NCI-H2029 (cell line): ENCODE measurements at regions not wholly inside any gene's neighbourhood (a gene's known extent, or its start where the extent isn't known, plus 50 kb on each side); places are given as distances from the start of the nearest gene placed in this dataset.
"Not testable (repeated sequence)": the region's sequence is repeated elsewhere in the genome, so short reads cannot be mapped to it uniquely, and the experiment has no call there.

Source experiments
- DNase-seq: peaks from one replicate; lab custom pipeline; 2025; lab: John Stamatoyannopoulos, UW

DNA sequence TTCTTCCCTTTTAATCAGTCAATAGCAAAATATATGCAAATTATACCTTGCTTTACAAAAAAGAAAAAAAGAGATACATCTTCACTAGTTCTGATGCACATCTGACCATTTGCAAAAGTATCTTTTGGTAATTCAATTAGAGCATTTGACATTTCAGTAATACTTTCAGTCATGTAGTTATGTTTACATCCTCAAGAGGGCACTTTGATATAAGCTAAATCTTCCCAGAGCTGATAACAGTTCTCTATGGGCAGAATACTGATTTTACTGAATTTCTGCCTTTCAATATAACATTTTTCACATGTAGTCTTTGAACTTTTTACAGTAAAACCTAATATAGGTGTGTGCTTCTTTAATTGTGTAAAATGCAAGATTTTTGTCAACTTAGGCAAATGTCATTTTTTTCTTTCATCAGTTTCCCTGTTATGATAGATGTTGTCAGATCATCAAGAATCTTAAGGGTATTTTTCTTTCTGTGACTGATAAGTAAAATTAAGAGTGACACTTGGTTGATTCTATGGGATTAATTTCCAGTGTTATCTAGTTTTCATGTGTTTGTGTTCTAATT lies 703.5 kb upstream of the SEMA3D start:
- peak; percentile 20 for DNase-seq

- DNase-seq, result no peak
Observed at GRCh38 chr7:85887133-85887532, 700.3 kb upstream of the SEMA3D start.

DNA sequence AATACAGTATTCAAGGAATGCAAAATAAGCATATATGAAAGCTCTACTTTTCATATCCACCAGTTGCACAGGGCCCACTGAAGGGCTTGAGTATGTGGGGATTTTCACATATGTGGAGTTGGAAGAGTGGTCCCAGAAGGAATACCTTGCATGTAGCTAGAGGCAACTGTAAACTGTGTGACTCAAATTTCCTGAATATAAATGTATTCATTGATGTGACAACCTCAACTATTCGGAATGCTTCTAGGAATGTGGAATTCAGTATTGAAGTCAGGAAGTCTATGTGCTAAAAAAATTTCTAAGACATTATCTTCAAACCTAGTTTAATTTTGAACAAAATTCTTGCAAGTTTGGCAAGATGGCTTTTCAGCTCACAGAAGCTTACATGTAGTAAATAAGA lies 695.5 kb upstream of the SEMA3D start:
- DNase-seq, result no peak

DNA sequence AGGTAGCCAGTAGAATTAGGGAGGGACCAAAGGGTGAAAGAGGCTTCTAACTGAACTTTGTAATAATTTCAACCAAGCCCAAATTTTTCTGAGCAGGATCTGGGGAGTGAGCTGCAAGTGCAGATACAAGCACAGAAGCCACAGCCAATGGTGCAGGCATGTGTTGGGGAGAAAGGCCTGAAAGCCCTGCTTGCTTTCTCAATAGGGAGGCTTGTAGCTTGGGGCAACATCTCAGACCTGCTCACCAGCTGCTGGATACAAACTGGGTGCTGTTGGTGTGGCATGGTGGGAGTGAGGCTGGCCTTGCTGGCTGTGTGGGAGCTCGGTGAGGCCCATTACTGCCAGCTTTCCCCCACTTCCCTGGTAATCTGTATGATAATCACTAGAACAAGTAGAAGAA lies 688.5 kb upstream of the SEMA3D start:
- DNase-seq, result no peak

DNA sequence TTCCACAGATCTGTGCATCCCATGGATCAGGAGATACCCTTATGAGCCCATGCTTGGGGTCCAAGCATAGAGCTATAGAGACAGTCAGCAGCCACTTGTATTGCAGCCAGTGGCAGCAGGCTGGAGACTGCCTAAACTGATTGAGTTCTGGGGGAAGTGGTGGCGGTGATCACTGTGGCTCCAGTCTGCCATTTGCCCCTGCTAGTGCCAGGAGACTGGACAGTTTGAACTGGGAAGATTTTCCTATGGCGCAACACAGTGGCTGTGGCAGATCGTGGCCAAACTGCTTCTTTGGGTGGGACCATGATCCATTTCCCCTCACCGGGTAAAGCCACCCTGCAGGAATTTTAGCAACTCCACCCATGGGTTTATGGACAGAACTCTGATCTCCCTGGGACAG lies 679.7 kb upstream of the SEMA3D start:
- DNase-seq, result no peak

DNA sequence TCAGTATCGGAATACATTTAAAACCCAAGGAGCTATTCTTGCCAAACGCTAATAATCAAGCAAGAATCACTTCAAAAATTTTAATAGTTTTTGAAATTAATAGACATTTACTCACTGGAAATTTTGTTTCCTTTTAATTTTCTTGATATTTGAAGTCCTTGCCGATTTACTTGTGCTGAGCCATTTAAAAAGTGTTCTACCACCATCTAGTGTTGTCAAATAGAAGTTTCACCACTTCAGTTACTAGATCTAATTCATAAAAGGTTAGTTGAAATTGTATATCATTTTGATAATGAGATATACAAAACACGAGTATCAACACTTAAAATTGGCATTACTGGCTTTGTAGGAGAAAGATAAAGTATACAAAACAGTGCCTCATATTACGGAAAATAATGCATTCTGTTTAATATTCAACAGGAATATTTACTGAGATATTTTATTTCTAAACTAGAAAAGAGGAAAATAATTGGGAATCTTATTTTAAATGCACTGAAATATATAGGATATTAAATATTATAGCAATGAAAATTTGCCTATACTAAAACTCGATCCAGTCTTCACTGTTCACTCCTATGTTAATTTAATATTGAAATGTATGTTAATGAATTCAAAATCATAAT lies 664.8 kb upstream of the SEMA3D start:
- no peak for DNase-seq

- no peak for DNase-seq
Observed at GRCh38 chr7:85850381-85850780, 663.5 kb upstream of the SEMA3D start.

- DNase-seq, result no peak
Observed at GRCh38 chr7:85840554-85840953, 653.7 kb upstream of the SEMA3D start.

GRCh38 chr7:85833066-85833465 lies 646.2 kb upstream of the SEMA3D start:
- DNase-seq, result no peak

GRCh38 chr7:85830982-85831381 lies 644.1 kb upstream of the SEMA3D start:
- DNase-seq, result no peak

GRCh38 chr7:85829817-85830432 lies 643.1 kb upstream of the SEMA3D start:
- DNase-seq, result no peak

GRCh38 chr7:85829176-85829575 lies 642.3 kb upstream of the SEMA3D start:
- DNase-seq, result no peak

- DNase-seq, result no peak
Observed at GRCh38 chr7:85828614-85829013, 641.8 kb upstream of the SEMA3D start.

- no peak for DNase-seq
Observed at GRCh38 chr7:85823396-85824080, 636.7 kb upstream of the SEMA3D start.

GRCh38 chr7:85821926-85822325 lies 635.1 kb upstream of the SEMA3D start:
- no peak for DNase-seq

GRCh38 chr7:85820702-85821443 lies 634.0 kb upstream of the SEMA3D start:
- no peak for DNase-seq

- DNase-seq, result no peak
Observed at GRCh38 chr7:85815526-85815925, 628.7 kb upstream of the SEMA3D start.

DNA sequence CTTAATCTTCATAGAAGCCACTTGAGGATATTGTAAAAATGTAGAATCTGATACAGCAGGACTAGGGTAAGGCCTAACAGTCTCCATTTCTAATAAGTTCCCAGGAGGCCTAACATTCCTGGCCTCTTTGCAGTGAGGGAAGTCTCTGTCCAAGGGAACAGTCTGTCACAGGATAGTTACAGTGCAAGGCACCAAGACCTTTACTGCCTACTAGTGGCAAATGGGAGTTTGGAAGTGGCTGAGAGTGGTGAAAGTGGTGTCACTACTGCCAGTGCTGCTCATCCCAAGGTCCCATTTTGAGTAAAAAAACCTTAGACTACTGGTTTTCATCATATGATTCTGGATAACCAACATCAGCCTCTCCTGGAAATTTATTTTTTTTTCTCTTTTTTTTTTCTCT lies 619.5 kb upstream of the SEMA3D start:
- no peak for DNase-seq

- no peak for DNase-seq
Observed at GRCh38 chr7:85805656-85806055, 618.8 kb upstream of the SEMA3D start.

DNA sequence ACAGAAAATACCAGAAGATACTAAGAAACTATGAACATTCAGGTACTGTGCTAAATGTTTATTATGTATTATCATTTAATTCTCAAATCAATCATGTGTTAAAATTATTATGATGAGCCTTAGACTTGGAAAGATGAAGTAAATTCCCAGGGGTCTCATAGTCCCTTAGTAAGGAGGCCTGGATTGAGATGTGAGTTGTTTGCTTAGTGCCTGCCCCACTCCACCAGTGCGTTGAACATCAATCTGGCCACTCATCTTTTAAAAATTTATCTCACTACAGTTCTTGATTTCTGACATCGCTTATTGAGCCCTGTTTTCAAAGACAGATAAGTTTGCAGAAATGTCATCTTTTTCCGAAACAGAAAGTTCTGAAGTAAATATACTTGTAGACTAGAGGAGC lies 618.4 kb upstream of the SEMA3D start:
- no peak for DNase-seq

DNA sequence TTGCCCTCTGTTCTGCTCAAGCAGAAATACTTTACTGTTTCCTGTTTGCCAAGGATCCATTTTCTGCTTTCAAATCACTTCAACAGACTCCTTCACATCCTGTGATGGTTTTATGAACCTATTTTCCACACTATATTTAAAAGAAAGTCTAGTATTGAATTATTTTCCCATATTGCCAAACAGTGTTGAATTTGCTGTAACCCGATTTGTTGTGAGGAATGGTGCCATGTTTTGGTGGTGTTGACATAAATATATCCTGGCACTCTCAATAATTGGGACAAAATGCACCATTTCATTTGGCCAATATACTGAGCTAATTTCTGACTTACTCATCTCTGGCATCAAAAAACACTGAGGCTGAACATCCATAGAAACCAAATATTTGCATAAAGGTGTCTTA lies 615.4 kb upstream of the SEMA3D start:
- no peak for DNase-seq

DNA sequence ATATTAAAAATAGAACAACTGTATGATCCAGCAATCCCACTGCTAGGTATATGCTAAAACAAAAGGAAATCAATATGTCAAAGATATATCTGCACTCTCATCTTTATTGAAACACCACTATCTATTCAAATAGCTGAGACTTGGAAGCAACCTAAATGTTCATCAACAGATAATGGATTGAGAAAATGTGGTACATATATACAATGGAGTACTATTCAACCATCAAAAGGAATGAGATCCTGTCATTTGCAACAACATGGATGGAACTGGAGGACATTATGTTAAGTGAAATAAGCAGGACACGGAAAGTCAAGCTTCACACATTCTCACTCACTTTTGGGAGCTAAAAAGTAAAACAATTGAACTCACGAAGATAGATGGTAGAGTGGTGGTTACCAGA lies 610.1 kb upstream of the SEMA3D start:
- DNase-seq, result no peak

- DNase-seq, result not testable (repeated sequence)
Observed at GRCh38 chr7:85791098-85791497, 604.2 kb upstream of the SEMA3D start.
